ENCODE measurements at regions not wholly inside any gene's neighbourhood (a gene's known extent, or its start where the extent isn't known, plus 50 kb on each side); places are given as distances from the start of the nearest gene placed in this dataset.

GRCh38 chr2:220064111-220065030, 436.9 kb downstream of the SLC4A3 start:
- ChIA-PET POLR2A (no interaction called here), CTCF (interaction anchor here (0.6 kb wide), 1 partner anchor 591 kb away, joined by 3 read pairs; no protein-coding TSS in a partner anchor)
- no peak for DNase-seq (ENCODE audit: extremely low spot score)
- TF ChIP-seq LEF1 (IDR thresholded peaks at IDR 0.05; ENCODE audit: borderline replicate concordance) (no peak), PKNOX1 (IDR thresholded peaks at IDR 0.05) (peak; percentile 79)

- CTCF ChIA-PET, result no interaction called here
- POLR2A ChIA-PET, result no interaction called here
- TF ChIP-seq SP1 (IDR thresholded peaks at IDR 0.05), result no peak
- TF ChIP-seq PKNOX1 (IDR thresholded peaks at IDR 0.05), result no peak
- TF ChIP-seq FOXK2 (IDR thresholded peaks at IDR 0.05), result no peak
- TF ChIP-seq ELF4 (IDR thresholded peaks at IDR 0.05), result no peak
- TF ChIP-seq BHLHE40 (IDR thresholded peaks at IDR 0.05; ENCODE audit: borderline replicate concordance), result no peak
- no peak for TF ChIP-seq NFRKB (IDR thresholded peaks at IDR 0.05)
- TF ChIP-seq HDGF (IDR thresholded peaks at IDR 0.05; ENCODE audit: borderline replicate concordance), result no peak
- no peak for TF ChIP-seq L3MBTL2 (conservative IDR thresholded peaks at IDR 0.05)
- TF ChIP-seq CTBP1 (IDR thresholded peaks at IDR 0.05; ENCODE audit: borderline replicate concordance), result no peak
- no peak for TF ChIP-seq TARDBP (IDR thresholded peaks at IDR 0.05)
- no peak for TF ChIP-seq ARNT (IDR thresholded peaks at IDR 0.05)
- no peak for TF ChIP-seq FOXM1 (IDR thresholded peaks at IDR 0.05; ENCODE audit: borderline replicate concordance)
- no peak for TF ChIP-seq ZNF384 (IDR thresholded peaks at IDR 0.05)
- TF ChIP-seq FOXA1 (IDR thresholded peaks at IDR 0.05), result no peak
- no peak for DNase-seq (ENCODE audit: extremely low spot score)
Observed at GRCh38 chr2:220065581-220065980, 438.2 kb downstream of the SLC4A3 start.

- ChIA-PET POLR2A (no interaction called here), CTCF (interaction anchor here (0.6 kb wide), 2 partner anchors 1410 to 1805 kb away, joined by 3 read pairs; no protein-coding TSS in a partner anchor)
- DNase-seq (ENCODE audit: extremely low spot score), result no peak
- TF ChIP-seq FOXK2 (IDR thresholded peaks at IDR 0.05) (no peak), HDGF (IDR thresholded peaks at IDR 0.05; ENCODE audit: borderline replicate concordance) (no peak), BHLHE40 (IDR thresholded peaks at IDR 0.05; ENCODE audit: borderline replicate concordance) (no peak), ELF4 (IDR thresholded peaks at IDR 0.05) (no peak), CTBP1 (IDR thresholded peaks at IDR 0.05; ENCODE audit: borderline replicate concordance) (no peak), ARNT (IDR thresholded peaks at IDR 0.05) (no peak), L3MBTL2 (conservative IDR thresholded peaks at IDR 0.05) (no peak), ZNF384 (IDR thresholded peaks at IDR 0.05) (no peak), FOXM1 (IDR thresholded peaks at IDR 0.05; ENCODE audit: borderline replicate concordance) (no peak), LEF1 (IDR thresholded peaks at IDR 0.05; ENCODE audit: borderline replicate concordance) (no peak), NFRKB (IDR thresholded peaks at IDR 0.05) (no peak), SP1 (IDR thresholded peaks at IDR 0.05) (no peak), PKNOX1 (IDR thresholded peaks at IDR 0.05) (no peak), TARDBP (IDR thresholded peaks at IDR 0.05) (no peak)
Observed at GRCh38 chr2:220068846-220069245, 441.4 kb downstream of the SLC4A3 start.

DNA sequence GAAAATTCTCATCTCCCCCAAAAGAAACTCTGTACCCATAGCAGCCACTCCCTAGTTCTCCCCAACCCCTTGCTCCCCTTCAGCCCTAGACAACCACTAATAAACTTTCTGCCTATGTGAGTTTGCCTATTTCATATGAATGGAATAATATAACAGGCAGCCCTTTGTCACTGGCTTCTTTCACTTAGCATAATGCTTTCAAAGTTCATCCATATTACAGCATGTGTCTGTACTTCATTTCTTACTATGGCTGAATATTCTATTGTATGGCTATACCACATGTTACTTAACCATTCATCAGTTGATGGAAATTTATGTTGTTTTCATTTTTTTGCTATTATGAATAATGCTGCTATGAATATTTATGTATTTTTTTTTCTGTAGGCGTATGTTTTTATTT, 442.9 kb downstream of the SLC4A3 start:
- TF ChIP-seq PKNOX1 (IDR thresholded peaks at IDR 0.05), result no peak
- TF ChIP-seq FOXM1 (IDR thresholded peaks at IDR 0.05; ENCODE audit: borderline replicate concordance), result no peak
- TF ChIP-seq ZNF384 (IDR thresholded peaks at IDR 0.05), result no peak
- TF ChIP-seq SP1 (IDR thresholded peaks at IDR 0.05), result no peak

GRCh38 chr2:220071696-220072095, 444.3 kb downstream of the SLC4A3 start:
- DNase-seq (ENCODE audit: extremely low spot score), result no peak
- ChIA-PET POLR2A (no interaction called here), CTCF (no interaction called here)
- TF ChIP-seq BHLHE40 (IDR thresholded peaks at IDR 0.05; ENCODE audit: borderline replicate concordance), result no peak

More for the DNA sequence above, 442.9 kb downstream of the SLC4A3 start:
- ChIA-PET CTCF (no interaction called here), POLR2A (no interaction called here)
- no peak for DNase-seq (ENCODE audit: extremely low spot score)

GRCh38 chr2:220072669-220073220, 445.3 kb downstream of the SLC4A3 start:
- POLR2A ChIA-PET, result no interaction called here
- CTCF ChIA-PET, result no interaction called here
- DNase-seq (ENCODE audit: extremely low spot score), result no peak
- TF ChIP-seq ARNT (IDR thresholded peaks at IDR 0.05), result no peak
- no peak for TF ChIP-seq ZNF384 (IDR thresholded peaks at IDR 0.05)
- no peak for TF ChIP-seq LEF1 (IDR thresholded peaks at IDR 0.05; ENCODE audit: borderline replicate concordance)
- no peak for TF ChIP-seq NFRKB (IDR thresholded peaks at IDR 0.05)
- TF ChIP-seq SUZ12 (IDR thresholded peaks at IDR 0.05), result no peak
- no peak for TF ChIP-seq FOXM1 (IDR thresholded peaks at IDR 0.05; ENCODE audit: borderline replicate concordance)
- no peak for TF ChIP-seq BHLHE40 (IDR thresholded peaks at IDR 0.05; ENCODE audit: borderline replicate concordance)
- no peak for TF ChIP-seq ELF4 (IDR thresholded peaks at IDR 0.05)
- no peak for TF ChIP-seq L3MBTL2 (conservative IDR thresholded peaks at IDR 0.05)
- no peak for TF ChIP-seq SP1 (IDR thresholded peaks at IDR 0.05)
- no peak for TF ChIP-seq TARDBP (IDR thresholded peaks at IDR 0.05)

Measured in HEK293T (cell line).